HFFc6 (cell line): ENCODE measurements at regions not wholly inside any gene's neighbourhood (a gene's known extent, or its start where the extent isn't known, plus 50 kb on each side); places are given as distances from the start of the nearest gene placed in this dataset.

ENCODE experiments used
- DNase-seq: peaks from one replicate; pipeline ENCODE4 v3.0.0-alpha.2; 2018
- H3K27ac Mint-ChIP-seq: 2 replicates; pipeline ENCODE4 v1.8.0; 2020; ENCODE audit warnings: mild to moderate bottlenecking, mixed read lengths
- H3K27me3 Mint-ChIP-seq: 2 replicates; pipeline ENCODE4 v1.8.0; 2021; ENCODE audit warnings: mild to moderate bottlenecking, moderate library complexity, mixed read lengths; ENCODE audit not compliant: insufficient read depth
- H3K36me3 Mint-ChIP-seq: 2 replicates; pipeline ENCODE4 v1.8.0; 2021; ENCODE audit warnings: low read depth, mixed read lengths
- H3K4me1 Mint-ChIP-seq: 2 replicates; pipeline ENCODE4 v1.8.0; 2020; ENCODE audit warnings: low read depth, mixed read lengths
- H3K4me3 Mint-ChIP-seq: 2 replicates; pipeline ENCODE4 v1.8.0; 2020; ENCODE audit warnings: mild to moderate bottlenecking, moderate library complexity, mixed read lengths
- H3K9me3 Mint-ChIP-seq: 2 replicates; pipeline ENCODE4 v1.8.0; 2020; ENCODE audit warnings: mild to moderate bottlenecking, mixed read lengths
- TF ChIP-seq, protein P1 (sequence below): fragments of 200-600 bp; sonication (generic); IDR thresholded peaks from 2 replicates; pipeline ENCODE4 v1.5.0; 2021; ENCODE audit warnings: antibody characterized with exemption, mild to moderate bottlenecking

DNA sequence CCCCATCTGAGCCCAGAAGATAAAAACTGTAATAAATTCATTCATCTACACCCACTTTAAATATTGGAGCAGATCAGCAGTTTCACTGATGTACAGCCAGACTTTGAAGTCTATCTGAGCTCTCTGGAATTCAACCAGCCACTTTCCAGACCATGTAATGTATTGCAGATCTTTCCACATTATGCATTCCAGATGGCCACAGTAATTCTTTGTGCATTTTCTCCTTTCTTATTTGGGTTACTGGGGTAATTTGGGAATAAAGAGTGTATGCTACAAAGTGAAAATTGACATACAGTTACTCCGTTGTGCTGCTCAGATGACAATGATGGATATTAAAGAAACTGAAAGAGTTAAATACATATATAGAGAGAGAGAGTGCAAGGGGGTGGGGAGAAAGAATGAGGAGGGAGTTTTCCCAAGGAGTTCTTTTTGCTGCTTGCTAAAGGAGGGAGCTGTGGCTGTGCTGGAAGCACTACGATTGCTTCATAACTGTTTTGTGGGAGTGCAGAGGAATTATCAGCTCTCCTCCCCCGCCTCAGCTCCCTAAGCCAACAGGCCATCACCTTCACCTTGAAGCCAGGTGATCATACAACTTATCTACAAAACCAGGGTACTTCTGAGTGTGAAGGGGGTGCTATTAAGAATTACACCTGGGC lies 152.8 kb downstream of the GAS1 start:
- Mint-ChIP-seq H3K4me1 (peaks cover 27% of the 10 kb centered on the region), H3K27ac (peak overlapping the region; percentile 44; the same call in 1 of the 2 replicates), H3K36me3 (no peaks in the 10 kb centered on the region), H3K9me3 (no peaks in the 10 kb centered on the region), H3K27me3 (peaks cover 5% of the 10 kb centered on the region), H3K4me3 (no peak overlapping the region)
- TF ChIP-seq, protein P1, sequence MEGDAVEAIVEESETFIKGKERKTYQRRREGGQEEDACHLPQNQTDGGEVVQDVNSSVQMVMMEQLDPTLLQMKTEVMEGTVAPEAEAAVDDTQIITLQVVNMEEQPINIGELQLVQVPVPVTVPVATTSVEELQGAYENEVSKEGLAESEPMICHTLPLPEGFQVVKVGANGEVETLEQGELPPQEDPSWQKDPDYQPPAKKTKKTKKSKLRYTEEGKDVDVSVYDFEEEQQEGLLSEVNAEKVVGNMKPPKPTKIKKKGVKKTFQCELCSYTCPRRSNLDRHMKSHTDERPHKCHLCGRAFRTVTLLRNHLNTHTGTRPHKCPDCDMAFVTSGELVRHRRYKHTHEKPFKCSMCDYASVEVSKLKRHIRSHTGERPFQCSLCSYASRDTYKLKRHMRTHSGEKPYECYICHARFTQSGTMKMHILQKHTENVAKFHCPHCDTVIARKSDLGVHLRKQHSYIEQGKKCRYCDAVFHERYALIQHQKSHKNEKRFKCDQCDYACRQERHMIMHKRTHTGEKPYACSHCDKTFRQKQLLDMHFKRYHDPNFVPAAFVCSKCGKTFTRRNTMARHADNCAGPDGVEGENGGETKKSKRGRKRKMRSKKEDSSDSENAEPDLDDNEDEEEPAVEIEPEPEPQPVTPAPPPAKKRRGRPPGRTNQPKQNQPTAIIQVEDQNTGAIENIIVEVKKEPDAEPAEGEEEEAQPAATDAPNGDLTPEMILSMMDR, result no peak
- peak; percentile 40 for DNase-seq

DNA sequence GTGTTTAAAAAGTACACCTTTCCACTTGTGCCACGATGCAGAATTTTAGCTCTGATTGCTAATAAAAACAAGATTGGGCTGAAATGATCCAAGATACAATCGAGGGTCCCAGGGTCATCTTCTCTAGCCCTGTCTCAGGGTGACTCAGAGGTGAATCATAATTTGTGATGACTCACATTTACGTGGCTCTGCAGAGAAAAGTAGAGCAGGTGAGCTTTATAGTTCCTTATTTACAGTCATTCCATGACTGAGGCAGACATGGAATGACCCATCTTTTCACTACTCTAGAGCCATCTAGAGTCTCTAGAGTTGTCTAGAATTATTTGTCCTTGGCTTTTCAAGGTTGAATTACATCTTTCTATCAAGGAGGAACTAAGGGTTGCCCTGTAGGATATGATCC lies 155.2 kb downstream of the GAS1 start:
- no peaks in the 10 kb centered on the region for H3K36me3 Mint-ChIP-seq
- no peak overlapping the region for H3K4me3 Mint-ChIP-seq
- peak; percentile 3 for DNase-seq
- TF ChIP-seq, protein P1, result no peak
- no peaks in the 10 kb centered on the region for H3K9me3 Mint-ChIP-seq
- peaks cover 27% of the 10 kb centered on the region for H3K4me1 Mint-ChIP-seq
- H3K27me3 Mint-ChIP-seq, result peaks cover 5% of the 10 kb centered on the region
- no peak overlapping the region for H3K27ac Mint-ChIP-seq

DNA sequence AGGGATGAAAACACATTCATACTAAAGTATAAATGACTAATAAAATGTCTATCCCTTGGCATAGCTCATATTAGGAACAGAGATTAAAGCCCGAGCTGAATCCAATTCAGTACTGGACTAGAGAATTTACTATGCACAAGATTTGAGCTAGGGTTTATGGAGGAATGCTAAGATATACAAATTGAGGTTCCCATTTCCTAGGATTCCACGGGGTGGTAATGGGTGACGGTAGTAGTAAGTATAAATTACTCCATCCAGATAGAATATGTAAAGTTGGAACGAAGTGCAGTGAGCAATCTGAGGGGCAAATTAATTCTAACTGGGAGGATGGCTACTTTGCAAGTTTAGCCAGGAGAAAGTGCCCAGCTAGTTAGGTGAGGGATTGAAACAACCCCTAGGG lies 156.5 kb downstream of the GAS1 start:
- peaks cover 19% of the 10 kb centered on the region for H3K4me1 Mint-ChIP-seq
- no peak overlapping the region for H3K27ac Mint-ChIP-seq
- peaks cover 5% of the 10 kb centered on the region for H3K27me3 Mint-ChIP-seq
- DNase-seq, result no peak
- TF ChIP-seq, protein P1, result no peak
- no peak overlapping the region for H3K4me3 Mint-ChIP-seq
- no peaks in the 10 kb centered on the region for H3K9me3 Mint-ChIP-seq
- H3K36me3 Mint-ChIP-seq, result no peaks in the 10 kb centered on the region

DNA sequence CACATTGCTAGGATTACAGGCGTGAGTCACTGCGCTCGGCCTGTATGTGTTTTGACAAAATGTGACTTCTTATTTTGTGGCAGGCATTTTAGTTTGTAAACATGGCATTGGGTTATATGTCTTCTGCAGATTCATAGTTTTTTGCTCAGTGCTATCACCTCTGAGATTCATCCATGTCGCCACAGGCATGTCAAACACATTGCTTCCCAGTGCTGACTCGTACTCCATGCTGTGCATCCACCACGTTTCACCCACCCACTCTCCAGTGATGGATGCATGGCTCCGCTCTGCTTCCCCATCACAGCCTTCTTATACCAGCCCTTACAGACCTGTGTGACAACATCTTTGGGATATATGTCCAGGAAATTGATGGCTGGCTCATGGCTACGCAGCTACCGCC lies 158.8 kb downstream of the GAS1 start:
- H3K9me3 Mint-ChIP-seq, result no peaks in the 10 kb centered on the region
- H3K4me3 Mint-ChIP-seq, result no peak overlapping the region
- no peaks in the 10 kb centered on the region for H3K36me3 Mint-ChIP-seq
- no peak overlapping the region for H3K27ac Mint-ChIP-seq
- H3K27me3 Mint-ChIP-seq, result peaks cover 4% of the 10 kb centered on the region; the same call in 1 of the 2 replicates
- TF ChIP-seq, protein P1, result no peak
- DNase-seq, result no peak
- peaks cover 5% of the 10 kb centered on the region; the same call in 1 of the 2 replicates for H3K4me1 Mint-ChIP-seq

DNA sequence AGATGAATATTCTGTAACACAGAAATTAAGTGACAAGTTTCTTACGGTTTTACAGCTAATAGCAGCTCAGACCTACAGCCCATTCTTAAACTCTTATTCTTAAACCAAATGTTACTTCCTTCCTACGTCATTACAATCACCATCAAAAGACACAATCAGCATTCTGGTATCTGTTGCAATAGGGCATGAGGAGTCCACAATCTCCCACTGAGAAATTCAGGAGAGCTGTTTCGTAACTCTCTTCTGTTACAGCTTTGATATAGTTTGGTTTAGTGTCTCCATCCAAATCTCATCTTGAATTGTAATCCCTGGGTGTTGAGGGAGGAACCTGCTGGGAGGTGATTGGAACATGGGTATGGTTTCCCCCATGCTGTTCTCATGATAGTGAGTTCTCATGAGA lies 163.4 kb downstream of the GAS1 start:
- Mint-ChIP-seq H3K4me3 (no peak overlapping the region), H3K27ac (no peak overlapping the region), H3K4me1 (peaks cover 5% of the 10 kb centered on the region; the same call in 1 of the 2 replicates), H3K27me3 (peaks cover 2% of the 10 kb centered on the region; the same call in 1 of the 2 replicates), H3K9me3 (no peaks in the 10 kb centered on the region), H3K36me3 (no peaks in the 10 kb centered on the region)
- TF ChIP-seq, protein P1, result no peak
- DNase-seq, result peak; percentile 13
